HG03439 (cell line): ENCODE measurements at regions not wholly inside any gene's neighbourhood (a gene's known extent, or its start where the extent isn't known, plus 50 kb on each side); places are given as distances from the start of the nearest gene placed in this dataset.

Source experiments
- ATAC-seq: cut with Tn5 transposase; IDR thresholded peaks from one replicate; pipeline ENCODE4 v1.9.1; 2021; ENCODE audit warnings: mild to moderate bottlenecking, moderate library complexity; ENCODE audit not compliant: unreplicated experiment

DNA sequence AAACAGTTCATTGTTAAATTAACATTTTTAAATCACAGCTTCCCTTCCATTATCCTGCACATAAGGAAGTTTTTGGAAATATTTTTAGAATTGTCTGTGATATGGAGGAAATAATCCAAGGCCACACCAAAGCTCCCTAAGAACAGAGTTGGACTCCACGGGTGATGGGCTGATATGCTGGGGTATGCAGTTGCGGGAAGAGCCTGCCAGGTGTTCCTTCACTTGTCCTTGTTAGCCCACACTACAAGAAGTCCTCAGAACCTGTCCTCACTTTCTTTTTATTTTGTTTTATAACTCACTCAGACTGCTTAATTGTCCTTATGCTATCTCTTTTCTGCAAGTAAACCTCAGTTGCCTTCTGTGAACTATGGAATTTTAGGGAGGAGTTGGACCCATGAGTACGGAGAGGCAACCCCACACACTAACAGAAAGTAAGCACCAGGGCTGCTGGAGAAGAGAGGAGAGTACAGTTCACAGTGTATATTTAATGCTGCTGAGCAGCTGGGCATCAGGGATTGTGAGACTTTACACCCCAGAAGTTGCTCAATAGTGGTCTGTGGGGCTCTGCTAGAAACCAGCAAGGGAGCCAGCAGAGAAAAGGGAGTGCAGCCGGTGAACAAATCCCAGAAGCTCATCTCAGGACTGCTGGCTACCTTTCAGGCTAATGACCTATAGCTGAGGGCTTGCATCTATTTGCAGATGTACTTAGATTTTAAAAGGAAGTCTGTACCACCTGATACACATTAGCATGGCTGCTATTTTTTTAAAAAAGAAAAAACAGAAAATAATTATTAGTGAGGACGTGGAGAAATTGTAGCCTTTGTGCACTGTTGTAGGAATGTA, 64.6 kb upstream of the FOXN2 start:
- ATAC-seq, result no peak

DNA sequence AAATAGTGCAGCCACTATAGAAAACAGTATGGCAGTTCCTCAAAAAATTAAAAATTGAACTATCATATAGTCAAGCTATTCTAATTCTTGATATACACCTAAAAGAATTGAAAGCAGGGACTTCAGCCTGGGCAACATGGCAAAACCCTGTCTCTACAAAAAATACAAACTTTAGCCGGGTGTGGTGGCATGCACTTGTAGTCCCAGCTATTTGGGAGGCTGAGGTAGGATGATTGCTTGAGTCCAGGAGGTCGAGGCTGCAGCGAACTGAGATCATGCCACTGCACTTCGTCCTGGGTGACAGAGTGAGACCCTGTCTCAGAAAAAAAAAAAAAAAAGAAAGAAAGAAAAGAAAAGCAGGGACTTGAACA, 64.0 kb upstream of the FOXN2 start:
- no peak for ATAC-seq

DNA sequence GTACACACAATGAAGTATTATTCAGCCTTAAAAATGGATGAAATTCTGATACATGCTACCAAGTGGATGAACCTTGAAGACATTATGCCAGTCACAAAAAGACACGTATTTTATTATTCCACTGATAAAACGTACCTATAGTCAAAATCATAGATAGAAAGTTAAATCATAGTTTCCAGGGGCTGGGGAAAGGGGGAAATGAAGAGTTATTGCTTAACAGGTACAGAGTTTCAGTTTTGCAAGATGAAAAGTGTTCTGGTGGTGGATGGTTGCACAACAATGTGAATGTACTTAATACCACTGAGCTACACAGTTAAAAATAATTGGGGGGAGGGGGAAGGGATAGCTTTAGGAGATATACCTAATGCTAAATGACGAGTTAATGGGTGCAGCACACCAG, 63.5 kb upstream of the FOXN2 start:
- ATAC-seq, result no peak

DNA sequence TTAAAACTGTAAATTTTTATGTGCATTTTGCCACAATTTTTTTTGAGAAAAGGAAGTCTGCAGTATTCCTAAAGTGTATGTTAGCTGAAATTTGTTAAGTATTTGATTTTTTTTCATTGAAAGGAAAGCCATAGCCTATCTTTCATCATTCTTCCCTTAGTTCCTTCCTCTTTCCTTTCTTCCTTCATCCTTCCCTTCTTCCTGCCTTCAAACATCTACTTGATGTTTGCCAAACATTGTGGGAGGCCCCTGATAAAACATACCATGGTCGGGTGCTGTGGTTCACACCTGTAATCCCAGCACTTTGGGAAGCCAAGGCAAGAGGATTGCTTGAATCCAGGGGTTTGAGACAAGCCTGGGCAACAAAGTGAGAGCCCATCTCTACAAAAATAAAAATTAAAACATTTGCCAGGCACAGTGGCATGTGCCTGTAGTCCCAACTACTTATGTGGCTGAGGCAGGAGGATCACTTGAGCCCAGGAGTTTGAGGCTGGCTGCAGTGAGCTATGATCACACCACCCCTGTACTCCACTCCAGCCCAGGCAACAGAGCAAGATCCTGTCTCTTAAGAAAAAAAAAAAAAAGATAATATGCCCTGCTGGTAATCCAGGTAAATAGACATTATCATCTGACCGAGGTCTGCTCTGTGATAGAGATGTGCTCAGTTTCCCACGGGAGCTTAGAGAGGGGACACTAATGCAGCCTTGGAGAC, 62.9 kb upstream of the FOXN2 start:
- ATAC-seq, result no peak

DNA sequence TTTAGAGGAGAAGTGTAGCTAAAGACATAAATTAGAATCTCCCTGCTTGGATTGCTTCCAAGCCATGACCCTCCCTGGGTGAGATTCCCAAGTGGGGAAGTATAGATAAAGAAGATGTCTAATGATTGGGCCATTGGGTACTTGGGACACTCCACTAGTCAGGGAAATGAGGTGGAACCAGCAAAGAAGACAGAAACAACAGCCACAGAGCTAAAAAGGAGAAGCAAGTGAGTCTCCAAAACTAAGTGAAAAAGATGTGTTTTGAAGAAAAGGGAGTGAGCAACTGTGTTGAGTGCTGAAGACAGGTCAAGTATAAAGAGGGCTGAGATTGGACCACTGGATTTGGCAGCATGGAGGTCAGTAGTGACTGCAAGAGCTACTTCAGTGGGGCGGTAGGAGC, 61.2 kb upstream of the FOXN2 start:
- no peak for ATAC-seq

DNA sequence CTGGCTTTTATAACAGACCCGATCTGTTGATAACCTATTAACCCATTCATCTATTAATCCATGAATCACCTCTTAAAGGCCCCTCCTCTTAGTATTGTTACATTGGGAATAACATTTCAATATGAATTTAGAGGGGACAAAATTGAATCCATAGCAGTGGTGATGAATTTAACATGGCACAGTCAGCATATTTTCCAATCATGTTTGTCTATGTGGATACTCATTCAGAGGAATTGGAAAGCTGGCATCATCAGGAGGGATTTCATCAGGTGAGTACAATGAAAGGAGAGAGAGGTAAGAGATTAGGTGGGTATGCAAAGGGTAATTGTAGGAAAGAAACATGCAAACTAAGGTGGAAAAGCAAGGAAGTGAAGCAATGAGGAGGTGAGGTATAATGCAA, 59.6 kb upstream of the FOXN2 start:
- no peak for ATAC-seq

DNA sequence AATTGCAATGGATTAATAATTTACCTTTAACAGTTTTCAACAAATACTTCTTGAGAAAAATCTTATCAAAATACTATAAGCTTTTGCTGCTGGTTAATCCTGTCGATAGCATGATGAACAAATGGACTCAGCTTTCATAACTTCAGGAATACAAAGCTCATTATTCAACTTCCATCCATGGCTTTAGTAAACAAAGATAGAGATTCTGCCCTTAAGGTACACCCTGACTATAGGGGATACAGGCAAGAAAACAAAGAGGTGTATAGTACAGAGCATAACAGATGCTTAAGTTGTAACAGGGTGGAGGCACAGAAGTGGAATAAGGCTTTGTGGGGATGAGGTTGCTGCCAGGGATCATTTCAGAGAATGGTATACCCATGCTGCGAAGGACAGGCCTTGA, 57.0 kb upstream of the FOXN2 start:
- ATAC-seq, result no peak

DNA sequence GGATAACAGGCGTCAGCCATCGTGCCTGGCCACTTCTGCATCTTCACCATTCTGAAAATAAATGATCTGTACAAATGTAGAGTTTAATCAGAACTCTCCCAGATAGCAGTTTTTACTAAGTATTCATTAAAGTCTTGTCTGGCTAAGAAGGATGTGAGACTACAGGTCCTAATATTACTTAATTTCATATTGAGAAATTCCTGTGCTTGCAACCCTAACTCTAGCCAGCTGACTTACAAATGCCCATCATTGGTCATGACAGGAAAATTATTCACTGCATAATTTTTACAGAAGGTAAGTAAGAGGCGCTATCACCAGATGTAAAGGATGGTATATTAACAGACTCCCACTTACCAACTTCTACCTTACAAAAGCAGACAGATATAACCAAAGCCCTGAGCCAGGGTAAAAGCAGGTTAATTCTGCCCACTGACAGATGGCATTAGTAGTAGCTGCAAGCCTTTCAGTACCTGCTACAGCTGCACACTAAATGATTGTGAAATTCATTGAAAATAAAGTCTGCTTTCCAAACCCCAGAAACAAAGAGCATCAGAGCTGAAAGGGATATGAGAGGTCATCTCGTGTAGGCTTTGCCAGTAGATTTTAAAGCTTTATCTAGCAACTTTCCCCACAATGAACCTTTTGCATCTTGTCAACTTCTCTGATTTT, 55.9 kb upstream of the FOXN2 start:
- no peak for ATAC-seq

DNA sequence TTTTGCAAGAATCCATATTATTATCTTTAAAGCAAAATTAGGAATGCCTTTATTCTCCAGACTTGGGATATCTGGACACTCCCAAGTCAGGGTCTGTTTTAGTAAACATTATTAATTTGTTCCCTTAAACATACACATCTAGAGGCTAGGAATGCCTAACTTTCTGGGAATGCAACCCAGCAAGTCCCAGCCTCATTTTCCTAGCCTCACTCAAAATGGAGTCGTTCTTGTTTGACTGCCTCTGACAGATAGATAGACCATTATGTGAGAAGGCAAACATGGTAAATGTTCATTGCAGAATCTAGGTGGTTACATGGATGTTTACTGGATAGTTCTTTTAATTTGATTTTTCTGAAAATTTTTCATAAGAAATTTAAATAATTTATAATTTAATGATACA, 54.7 kb upstream of the FOXN2 start:
- no peak for ATAC-seq

DNA sequence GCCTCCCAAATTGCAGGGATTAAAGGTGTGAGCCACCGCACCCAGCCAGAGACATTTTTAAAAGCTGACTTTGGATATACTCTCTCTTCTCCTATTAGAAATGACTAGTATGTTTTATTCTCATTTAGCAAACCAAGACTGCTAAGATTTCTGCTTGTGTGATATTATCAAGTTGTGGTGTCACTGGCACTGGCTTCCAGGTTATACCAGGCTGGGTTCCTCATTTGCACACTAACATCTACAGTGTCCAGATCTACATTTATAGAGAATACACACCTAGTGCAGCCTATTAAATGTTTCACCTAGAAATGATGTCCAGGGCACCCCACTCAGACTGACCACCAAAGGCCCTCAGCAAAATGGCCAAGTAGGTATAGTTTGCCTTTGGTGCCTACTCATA, 49.9 kb upstream of the FOXN2 start:
- no peak for ATAC-seq
